Type B pancreatic cell (in vitro differentiated cells): ENCODE measurements at regions not wholly inside any gene's neighbourhood (a gene's known extent, or its start where the extent isn't known, plus 50 kb on each side); places are given as distances from the start of the nearest gene placed in this dataset.

Source experiments
- DNase-seq: peaks from one replicate; pipeline ENCODE4 v3.0.0; 2021; ENCODE audit warnings: mixed read lengths; ENCODE audit not compliant: unreplicated experiment; ENCODE audit errors: extremely low spot score
- H3K27ac Mint-ChIP-seq: 2 replicates; pipeline ENCODE4 v1.8.0; 2021; ENCODE audit warnings: mild to moderate bottlenecking, mixed read lengths
- H3K27me3 Mint-ChIP-seq: 2 replicates; pipeline ENCODE4 v1.8.0; 2021; ENCODE audit warnings: mixed read lengths
- H3K36me3 Mint-ChIP-seq: 2 replicates; pipeline ENCODE4 v1.8.0; 2021; ENCODE audit warnings: mixed read lengths
- H3K4me1 Mint-ChIP-seq: one replicate; pipeline ENCODE4 v1.8.0; 2021; ENCODE audit warnings: mixed read lengths; ENCODE audit not compliant: unreplicated experiment
- H3K4me3 Mint-ChIP-seq: 2 replicates; pipeline ENCODE4 v1.8.0; 2021; ENCODE audit warnings: mild to moderate bottlenecking, mixed read lengths
- H3K9me3 Mint-ChIP-seq: 2 replicates; pipeline ENCODE4 v1.8.0; 2021; ENCODE audit warnings: mixed read lengths
- CTCF ChIP-seq: fragments of 200-600 bp; sonication (generic); conservative IDR thresholded peaks from 2 replicates; pipeline ENCODE4 v1.5.0; 2021; ENCODE audit warnings: antibody characterized with exemption, mild to moderate bottlenecking

DNA sequence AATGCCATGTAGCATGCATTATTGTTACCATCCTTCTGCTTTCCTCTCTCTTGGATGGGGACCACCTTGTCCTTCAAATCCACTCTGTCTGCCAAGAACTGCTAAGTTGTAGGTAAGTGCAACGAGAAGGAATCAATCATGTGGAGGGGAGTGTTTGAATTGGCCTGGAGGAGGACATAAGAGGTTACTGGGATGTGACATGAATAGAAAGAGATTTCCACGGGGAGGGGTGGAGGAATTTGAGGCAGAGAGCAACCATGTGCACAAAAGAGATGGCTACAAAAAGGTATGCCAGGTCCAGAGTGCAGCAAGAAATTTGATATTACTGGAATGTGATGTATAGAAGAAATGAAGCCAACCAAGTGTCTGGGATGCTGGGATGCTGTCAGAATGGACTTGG, 648.9 kb upstream of the KLF4 start:
- Mint-ChIP-seq H3K4me3 (no peak overlapping the region), H3K9me3 (no peaks in the 10 kb centered on the region), H3K4me1 (peaks cover 9% of the 10 kb centered on the region), H3K36me3 (no peaks in the 10 kb centered on the region), H3K27me3 (peaks cover 3% of the 10 kb centered on the region), H3K27ac (no peak overlapping the region)
- TF ChIP-seq CTCF: no peak
- no peak for DNase-seq

DNA sequence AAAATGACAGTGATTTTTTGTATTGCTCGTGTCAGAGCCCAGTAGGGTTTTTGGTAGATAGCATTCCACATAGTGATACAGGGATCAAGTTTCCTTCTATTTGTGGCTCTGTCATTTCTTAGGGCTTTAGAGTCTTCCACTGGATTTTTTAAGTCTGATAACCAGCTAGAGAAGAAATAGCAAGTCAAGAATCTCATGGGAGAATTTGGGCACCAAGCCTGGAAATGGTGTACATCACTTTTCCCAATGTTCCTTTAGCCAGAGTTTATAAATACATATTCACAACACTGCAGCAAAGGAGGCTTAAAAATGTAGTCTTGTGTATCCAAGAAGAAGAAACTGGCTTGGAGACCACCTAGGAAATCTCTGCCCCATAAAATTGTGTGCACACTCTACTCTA, 647.1 kb upstream of the KLF4 start:
- H3K36me3 Mint-ChIP-seq: no peaks in the 10 kb centered on the region
- no peak for TF ChIP-seq CTCF
- H3K27me3 Mint-ChIP-seq: peaks cover 3% of the 10 kb centered on the region
- H3K27ac Mint-ChIP-seq: no peak overlapping the region
- H3K9me3 Mint-ChIP-seq: no peaks in the 10 kb centered on the region
- no peak overlapping the region for H3K4me3 Mint-ChIP-seq
- H3K4me1 Mint-ChIP-seq: no peaks in the 10 kb centered on the region
- no peak for DNase-seq

DNA sequence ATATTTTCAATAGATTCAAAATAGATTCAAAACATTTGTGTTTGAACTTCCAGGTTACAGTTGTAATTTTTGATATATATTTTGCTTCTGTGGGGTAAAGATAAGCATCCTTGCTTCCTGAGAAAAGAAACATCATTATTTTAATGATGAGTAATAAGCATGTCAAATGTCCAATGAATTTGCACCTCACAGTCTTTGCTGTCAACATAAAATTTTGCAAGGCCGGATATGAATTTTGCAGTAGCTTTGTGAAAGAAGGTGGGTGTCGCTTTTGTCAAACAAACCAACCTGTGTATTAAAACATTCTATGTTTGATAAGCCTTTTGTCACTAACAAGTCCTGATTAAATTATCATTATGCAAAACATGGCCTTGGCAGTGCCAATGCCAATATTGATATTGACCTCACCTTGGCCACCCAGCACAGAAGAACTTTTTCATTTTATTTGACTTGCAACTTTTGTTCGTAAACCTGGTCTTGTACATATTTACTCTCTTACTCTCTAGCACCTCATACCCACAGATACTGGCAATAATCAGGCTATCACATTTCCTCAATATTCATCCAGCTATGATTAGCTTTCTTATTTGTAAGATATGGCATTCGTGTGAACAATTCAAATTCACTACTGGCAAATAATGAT, 645.0 kb upstream of the KLF4 start:
- TF ChIP-seq CTCF: no peak
- no peaks in the 10 kb centered on the region for H3K36me3 Mint-ChIP-seq
- no peak overlapping the region for H3K27ac Mint-ChIP-seq
- no peak overlapping the region for H3K4me3 Mint-ChIP-seq
- no peak for DNase-seq
- H3K4me1 Mint-ChIP-seq: no peaks in the 10 kb centered on the region
- no peaks in the 10 kb centered on the region for H3K27me3 Mint-ChIP-seq
- no peaks in the 10 kb centered on the region for H3K9me3 Mint-ChIP-seq

DNA sequence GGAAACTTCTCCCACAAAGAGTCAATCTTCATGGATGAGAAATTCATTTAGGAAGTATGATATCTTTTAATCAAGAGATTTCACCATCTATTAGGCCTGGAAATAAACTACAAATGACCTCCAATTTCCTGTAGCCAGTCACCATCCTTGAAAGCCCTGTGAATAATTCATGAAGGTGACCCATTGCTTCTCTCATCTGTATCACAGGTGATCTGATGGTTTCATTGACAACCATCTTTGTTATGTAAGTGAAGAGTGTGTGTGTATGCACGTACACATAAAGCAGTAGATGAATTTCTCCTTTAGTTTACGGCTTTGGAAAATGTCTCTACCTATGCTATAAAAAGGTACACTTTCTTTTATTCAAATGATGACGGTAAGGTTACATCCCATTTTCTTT, 644.1 kb upstream of the KLF4 start:
- no peaks in the 10 kb centered on the region for H3K27me3 Mint-ChIP-seq
- H3K4me1 Mint-ChIP-seq: no peaks in the 10 kb centered on the region
- H3K27ac Mint-ChIP-seq: no peak overlapping the region
- DNase-seq: no peak
- H3K9me3 Mint-ChIP-seq: no peaks in the 10 kb centered on the region
- no peak overlapping the region for H3K4me3 Mint-ChIP-seq
- H3K36me3 Mint-ChIP-seq: no peaks in the 10 kb centered on the region
- no peak for TF ChIP-seq CTCF

- TF ChIP-seq CTCF: no peak
- Mint-ChIP-seq H3K27ac (no peak overlapping the region), H3K9me3 (no peaks in the 10 kb centered on the region), H3K4me1 (no peaks in the 10 kb centered on the region), H3K27me3 (no peaks in the 10 kb centered on the region), H3K4me3 (no peak overlapping the region), H3K36me3 (no peaks in the 10 kb centered on the region)
- no peak for DNase-seq
Measured at GRCh38 chr9:108133101-108133500, 643.5 kb upstream of the KLF4 start.

DNA sequence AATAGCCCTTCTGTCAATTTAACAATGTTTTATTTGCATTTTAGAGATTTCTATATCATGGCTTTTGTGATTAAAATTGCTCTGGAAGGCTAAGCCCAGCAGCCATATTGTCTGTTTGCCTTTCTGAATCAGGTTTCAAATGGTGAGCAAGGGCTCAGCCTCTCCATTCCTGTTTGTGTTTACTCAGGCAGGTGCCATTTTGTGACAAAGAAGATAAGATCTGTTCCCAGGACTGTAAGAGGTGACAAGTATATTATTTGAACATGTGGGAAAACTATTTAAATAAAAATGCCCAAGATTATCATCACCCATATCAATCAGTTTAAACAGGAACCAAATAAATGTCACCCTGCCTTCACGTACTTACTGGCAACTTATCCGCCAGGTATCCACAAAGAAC, 641.3 kb upstream of the KLF4 start:
- TF ChIP-seq CTCF: no peak
- no peaks in the 10 kb centered on the region for H3K4me1 Mint-ChIP-seq
- H3K27me3 Mint-ChIP-seq: no peaks in the 10 kb centered on the region
- no peak overlapping the region for H3K4me3 Mint-ChIP-seq
- no peak overlapping the region for H3K27ac Mint-ChIP-seq
- no peaks in the 10 kb centered on the region for H3K9me3 Mint-ChIP-seq
- no peak for DNase-seq
- H3K36me3 Mint-ChIP-seq: no peaks in the 10 kb centered on the region
